ENCODE measurements at regions not wholly inside any gene's neighbourhood (a gene's known extent, or its start where the extent isn't known, plus 50 kb on each side); places are given as distances from the start of the nearest gene placed in this dataset.

DNA sequence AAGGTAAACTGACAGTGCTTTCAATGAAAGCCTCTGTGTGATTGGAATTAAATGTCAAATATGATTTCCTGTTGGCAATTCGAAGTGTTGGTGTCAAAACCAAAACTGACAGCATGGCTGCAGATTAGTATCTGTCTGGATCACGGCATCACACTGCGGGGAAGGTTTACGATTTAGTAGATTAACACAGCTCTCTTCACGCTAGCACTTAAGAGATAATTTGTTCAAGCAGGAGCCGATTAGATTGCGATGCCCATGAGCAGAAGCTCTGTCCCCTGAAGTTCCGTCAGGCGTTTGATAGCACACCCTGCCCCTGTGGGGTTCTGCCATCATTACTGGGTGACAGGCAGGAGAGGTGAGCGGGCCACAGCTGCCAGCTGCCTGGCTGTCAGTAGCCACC, 279.5 kb upstream of the AUTS2 start:
- FAIRE-seq (no peak), DNase-seq (ENCODE audit: low read depth) (no peak)
- Histone ChIP-seq H3K27ac (ENCODE audit: low read depth, low read length) (no peak overlapping the region), H3K4me2 (ENCODE audit: low read length) (no peak overlapping the region), H3K27me3 (ENCODE audit: insufficient read depth, low read length) (no peaks in the 10 kb centered on the region), H2AFZ (ENCODE audit: low read depth, low read length) (no peak overlapping the region), H3K79me2 (ENCODE audit: insufficient read depth, low read length) (no peaks in the 10 kb centered on the region), H3K4me3 (ENCODE audit: insufficient read depth, low read depth, low read length) (no peak overlapping the region), H3K4me1 (ENCODE audit: insufficient read depth, low read length) (no peaks in the 10 kb centered on the region), H3K36me3 (ENCODE audit: insufficient read depth, low read length) (no peaks in the 10 kb centered on the region), H4K20me1 (ENCODE audit: insufficient read depth, low read length) (no peaks in the 10 kb centered on the region), H3K9me3 (ENCODE audit: insufficient read depth, low read depth, low read length) (no peaks in the 10 kb centered on the region), H3K9ac (ENCODE audit: low read length) (no peak overlapping the region)
- no peaks in the 10 kb centered on the region for H3K4me1 Mint-ChIP-seq (ENCODE audit: low read depth, unreplicated experiment)
- no peaks in the 10 kb centered on the region for H3K36me3 Mint-ChIP-seq (ENCODE audit: low read depth, unreplicated experiment)
- no peak overlapping the region for H3K4me3 Mint-ChIP-seq (ENCODE audit: unreplicated experiment)
- no peak overlapping the region for H3K27ac Mint-ChIP-seq (ENCODE audit: unreplicated experiment)
- peaks cover 5% of the 10 kb centered on the region for H3K9me3 Mint-ChIP-seq (ENCODE audit: unreplicated experiment)
- no peaks in the 10 kb centered on the region for H3K27me3 Mint-ChIP-seq (ENCODE audit: low read depth, unreplicated experiment)
- no peak for TF ChIP-seq EZH2 (IDR thresholded peaks at IDR 0.05; ENCODE audit: insufficient read depth, low read length)
- TF ChIP-seq, protein P1, sequence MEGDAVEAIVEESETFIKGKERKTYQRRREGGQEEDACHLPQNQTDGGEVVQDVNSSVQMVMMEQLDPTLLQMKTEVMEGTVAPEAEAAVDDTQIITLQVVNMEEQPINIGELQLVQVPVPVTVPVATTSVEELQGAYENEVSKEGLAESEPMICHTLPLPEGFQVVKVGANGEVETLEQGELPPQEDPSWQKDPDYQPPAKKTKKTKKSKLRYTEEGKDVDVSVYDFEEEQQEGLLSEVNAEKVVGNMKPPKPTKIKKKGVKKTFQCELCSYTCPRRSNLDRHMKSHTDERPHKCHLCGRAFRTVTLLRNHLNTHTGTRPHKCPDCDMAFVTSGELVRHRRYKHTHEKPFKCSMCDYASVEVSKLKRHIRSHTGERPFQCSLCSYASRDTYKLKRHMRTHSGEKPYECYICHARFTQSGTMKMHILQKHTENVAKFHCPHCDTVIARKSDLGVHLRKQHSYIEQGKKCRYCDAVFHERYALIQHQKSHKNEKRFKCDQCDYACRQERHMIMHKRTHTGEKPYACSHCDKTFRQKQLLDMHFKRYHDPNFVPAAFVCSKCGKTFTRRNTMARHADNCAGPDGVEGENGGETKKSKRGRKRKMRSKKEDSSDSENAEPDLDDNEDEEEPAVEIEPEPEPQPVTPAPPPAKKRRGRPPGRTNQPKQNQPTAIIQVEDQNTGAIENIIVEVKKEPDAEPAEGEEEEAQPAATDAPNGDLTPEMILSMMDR (IDR thresholded peaks at IDR 0.05; ENCODE audit: insufficient read depth, low read depth, low read length): no peak

DNA sequence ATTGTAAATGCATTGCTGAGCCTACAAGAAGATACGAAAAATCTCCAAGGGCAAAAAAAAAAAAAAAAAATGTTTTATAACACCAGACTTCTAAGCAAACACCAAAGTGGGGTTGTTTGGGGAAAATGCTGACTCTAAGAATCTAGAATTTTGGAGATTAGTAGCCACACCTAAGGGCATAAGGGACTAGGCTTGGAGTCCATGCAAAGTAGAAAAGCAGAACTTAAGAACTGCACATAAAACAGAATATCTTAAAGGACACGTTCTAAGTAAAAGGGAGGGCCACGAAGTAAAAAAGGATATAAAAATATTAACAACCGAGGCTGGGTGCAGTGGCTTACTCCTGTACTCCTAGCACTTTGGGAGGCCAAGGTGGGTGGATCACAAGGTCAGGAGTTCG, 269.8 kb upstream of the AUTS2 start:
- Histone ChIP-seq H3K4me2 (ENCODE audit: low read length) (no peak overlapping the region), H3K4me1 (ENCODE audit: insufficient read depth, low read length) (no peaks in the 10 kb centered on the region), H4K20me1 (ENCODE audit: insufficient read depth, low read length) (no peaks in the 10 kb centered on the region), H3K27ac (ENCODE audit: low read depth, low read length) (no peak overlapping the region), H2AFZ (ENCODE audit: low read depth, low read length) (no peak overlapping the region), H3K36me3 (ENCODE audit: insufficient read depth, low read length) (no peaks in the 10 kb centered on the region), H3K9me3 (ENCODE audit: insufficient read depth, low read depth, low read length) (no peaks in the 10 kb centered on the region), H3K9ac (ENCODE audit: low read length) (no peak overlapping the region), H3K4me3 (ENCODE audit: insufficient read depth, low read depth, low read length) (no peak overlapping the region), H3K79me2 (ENCODE audit: insufficient read depth, low read length) (no peaks in the 10 kb centered on the region), H3K27me3 (ENCODE audit: insufficient read depth, low read length) (no peaks in the 10 kb centered on the region)
- Mint-ChIP-seq H3K4me1 (ENCODE audit: low read depth, unreplicated experiment) (no peaks in the 10 kb centered on the region), H3K36me3 (ENCODE audit: low read depth, unreplicated experiment) (no peaks in the 10 kb centered on the region), H3K27me3 (ENCODE audit: low read depth, unreplicated experiment) (no peaks in the 10 kb centered on the region), H3K4me3 (ENCODE audit: unreplicated experiment) (no peak overlapping the region), H3K9me3 (ENCODE audit: unreplicated experiment) (peaks cover 2% of the 10 kb centered on the region), H3K27ac (ENCODE audit: unreplicated experiment) (no peak overlapping the region)
- FAIRE-seq (no peak), DNase-seq (ENCODE audit: low read depth) (no peak)
- no peak for TF ChIP-seq EZH2 (IDR thresholded peaks at IDR 0.05; ENCODE audit: insufficient read depth, low read length)
- TF ChIP-seq, protein P1 (IDR thresholded peaks at IDR 0.05; ENCODE audit: insufficient read depth, low read depth, low read length): no peak

- H4K20me1 ChIP-seq (ENCODE audit: insufficient read depth, low read length): no peaks in the 10 kb centered on the region
- H3K36me3 Mint-ChIP-seq (ENCODE audit: low read depth, unreplicated experiment): no peaks in the 10 kb centered on the region
- no peak overlapping the region for H3K27ac Mint-ChIP-seq (ENCODE audit: unreplicated experiment)
- no peaks in the 10 kb centered on the region for H3K36me3 ChIP-seq (ENCODE audit: insufficient read depth, low read length)
- no peak overlapping the region for H3K9ac ChIP-seq (ENCODE audit: low read length)
- H3K4me1 ChIP-seq (ENCODE audit: insufficient read depth, low read length): no peaks in the 10 kb centered on the region
- H3K4me1 Mint-ChIP-seq (ENCODE audit: low read depth, unreplicated experiment): no peaks in the 10 kb centered on the region
- H3K4me3 Mint-ChIP-seq (ENCODE audit: unreplicated experiment): no peak overlapping the region
- no peaks in the 10 kb centered on the region for H3K27me3 ChIP-seq (ENCODE audit: insufficient read depth, low read length)
- no peak for DNase-seq (ENCODE audit: low read depth)
- FAIRE-seq: no peak
- H3K79me2 ChIP-seq (ENCODE audit: insufficient read depth, low read length): no peaks in the 10 kb centered on the region
- no peak overlapping the region for H3K4me3 ChIP-seq (ENCODE audit: insufficient read depth, low read depth, low read length)
- no peaks in the 10 kb centered on the region for H3K27me3 Mint-ChIP-seq (ENCODE audit: low read depth, unreplicated experiment)
- peaks cover 11% of the 10 kb centered on the region for H3K9me3 Mint-ChIP-seq (ENCODE audit: unreplicated experiment)
- H3K9me3 ChIP-seq (ENCODE audit: insufficient read depth, low read depth, low read length): no peaks in the 10 kb centered on the region
- no peak overlapping the region for H2AFZ ChIP-seq (ENCODE audit: low read depth, low read length)
- no peak for TF ChIP-seq EZH2 (IDR thresholded peaks at IDR 0.05; ENCODE audit: insufficient read depth, low read length)
- TF ChIP-seq, protein P1 (IDR thresholded peaks at IDR 0.05; ENCODE audit: insufficient read depth, low read depth, low read length): no peak
- no peak overlapping the region for H3K4me2 ChIP-seq (ENCODE audit: low read length)
- H3K27ac ChIP-seq (ENCODE audit: low read depth, low read length): no peak overlapping the region
Observed at GRCh38 chr7:69334701-69335100, 263.6 kb upstream of the AUTS2 start.

Measured in astrocyte (in vitro differentiated cells and primary cell).